ENCODE measurements at regions not wholly inside any gene's neighbourhood (a gene's known extent, or its start where the extent isn't known, plus 50 kb on each side); places are given as distances from the start of the nearest gene placed in this dataset.

DNA sequence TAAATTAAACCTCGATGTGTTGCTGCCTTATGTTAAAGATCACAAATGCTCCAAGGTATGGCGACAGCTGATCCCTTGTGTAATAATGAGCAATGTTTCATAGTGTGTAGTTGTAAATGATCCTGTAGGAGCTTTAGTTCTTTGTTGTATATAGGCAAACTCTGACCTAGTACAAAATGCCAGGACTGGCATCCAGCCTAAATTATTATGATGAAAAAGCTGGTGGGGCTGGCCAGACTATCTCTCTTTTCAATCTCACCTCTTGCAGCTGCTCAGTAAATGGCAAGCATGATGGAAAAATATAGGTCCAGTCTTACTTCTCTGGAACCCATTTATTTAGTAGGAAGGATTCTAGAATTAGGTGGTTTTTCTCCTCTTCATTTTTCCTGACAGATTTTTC is 345.1 kb upstream of the C11orf87 start:
- TF ChIP-seq FOXK2 (IDR thresholded peaks at IDR 0.05) (no peak), ELF4 (IDR thresholded peaks at IDR 0.05) (no peak), BHLHE40 (IDR thresholded peaks at IDR 0.05; ENCODE audit: borderline replicate concordance) (no peak), SP1 (IDR thresholded peaks at IDR 0.05) (no peak), ZNF384 (IDR thresholded peaks at IDR 0.05) (no peak), CTBP1 (IDR thresholded peaks at IDR 0.05; ENCODE audit: borderline replicate concordance) (no peak), FOXA1 (IDR thresholded peaks at IDR 0.05) (no peak), FOXM1 (IDR thresholded peaks at IDR 0.05; ENCODE audit: borderline replicate concordance) (no peak), SUZ12 (IDR thresholded peaks at IDR 0.05) (no peak), ARNT (IDR thresholded peaks at IDR 0.05) (no peak)
